IPS DF 4.7 (cell line): ENCODE measurements at regions not wholly inside any gene's neighbourhood (a gene's known extent, or its start where the extent isn't known, plus 50 kb on each side); places are given as distances from the start of the nearest gene placed in this dataset.
"Not testable (repeated sequence)": the region's sequence is repeated elsewhere in the genome, so short reads cannot be mapped to it uniquely, and the experiment has no call there.

Source experiments
- DNase-seq: peaks from one replicate; pipeline ENCODE4 v3.0.0-alpha.2; 2013; ENCODE audit warnings: low spot score; ENCODE audit errors: extremely low read depth

DNA sequence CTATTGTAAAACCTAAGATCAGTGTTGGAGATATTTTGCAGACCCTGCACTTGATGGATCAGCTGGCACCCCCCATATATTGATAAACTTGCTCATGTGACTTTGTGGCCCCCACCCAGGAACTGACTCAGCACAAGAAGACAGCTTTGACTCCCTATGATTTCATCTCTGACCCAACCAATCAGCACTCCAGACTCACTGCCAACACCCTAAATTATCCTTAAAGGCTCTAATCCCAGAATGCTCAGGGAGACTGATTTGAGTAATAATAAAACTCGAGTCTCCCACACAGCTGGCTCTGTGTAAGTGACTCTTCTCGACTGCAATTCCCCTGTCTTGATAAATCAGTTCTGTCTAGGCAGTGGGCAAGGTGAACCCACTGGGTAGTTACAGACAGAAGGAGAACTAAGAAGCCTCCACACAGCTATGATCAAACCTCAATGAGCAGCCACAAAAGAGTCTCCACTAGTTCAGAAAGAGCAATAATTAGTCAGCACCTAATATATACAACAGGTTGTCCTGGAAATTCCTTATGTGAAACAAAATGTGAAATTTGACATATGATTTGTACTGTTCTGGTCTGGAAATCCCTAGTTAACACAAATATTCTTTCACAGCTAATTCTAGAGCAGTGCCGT, 52.2 kb downstream of the ACTL7B start:
- DNase-seq, result no peak

- DNase-seq, result no peak
Measured at GRCh38 chr9:108802967-108803366, 52.8 kb downstream of the ACTL7B start.

GRCh38 chr9:108801949-108802348, 53.8 kb downstream of the ACTL7B start:
- DNase-seq, result no peak

DNA sequence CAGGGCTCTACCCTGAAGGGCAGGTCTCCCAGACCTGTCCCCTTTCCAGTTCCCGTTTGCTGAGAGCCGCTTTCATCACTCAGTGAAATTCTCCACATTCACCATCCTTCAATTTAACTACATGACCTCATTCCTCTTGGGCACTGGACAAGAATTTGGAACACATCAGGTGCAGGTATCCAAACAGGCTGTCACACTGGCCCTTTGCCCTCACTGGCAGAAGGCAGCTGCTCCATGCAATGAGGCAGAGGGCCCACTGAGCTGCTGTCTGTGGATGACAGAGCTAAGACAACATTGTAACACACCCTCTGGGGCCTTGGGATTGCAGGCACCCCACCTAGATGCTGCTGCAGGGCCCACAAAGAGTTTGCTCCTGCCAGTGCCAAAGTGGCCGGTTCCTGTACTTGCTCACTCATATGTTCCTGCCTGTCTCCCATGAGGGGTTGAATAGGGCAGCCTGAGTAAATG, 55.1 kb downstream of the ACTL7B start:
- no peak for DNase-seq

DNA sequence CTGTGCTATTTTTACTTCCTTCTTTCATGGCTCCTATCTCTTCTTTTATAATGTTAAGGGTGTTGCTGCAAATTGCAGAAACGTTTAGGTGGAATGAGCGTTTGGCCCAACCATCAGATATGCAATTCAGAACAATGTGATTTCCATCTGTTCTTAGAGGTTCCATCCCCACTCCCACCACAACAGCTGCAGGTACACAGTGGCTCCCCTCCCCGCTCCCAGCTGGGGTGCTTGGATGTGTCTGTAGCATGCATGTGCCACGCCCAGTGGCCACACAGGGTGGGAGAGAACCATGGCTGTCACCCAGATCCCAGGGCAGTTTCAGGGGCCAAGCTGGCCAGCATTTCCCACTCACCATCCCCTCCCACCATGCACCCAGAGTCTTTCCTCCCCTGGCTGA, 62.2 kb downstream of the ACTL7B start:
- no peak for DNase-seq

GRCh38 chr9:108789742-108790141, 66.0 kb downstream of the ACTL7B start:
- no peak for DNase-seq

DNA sequence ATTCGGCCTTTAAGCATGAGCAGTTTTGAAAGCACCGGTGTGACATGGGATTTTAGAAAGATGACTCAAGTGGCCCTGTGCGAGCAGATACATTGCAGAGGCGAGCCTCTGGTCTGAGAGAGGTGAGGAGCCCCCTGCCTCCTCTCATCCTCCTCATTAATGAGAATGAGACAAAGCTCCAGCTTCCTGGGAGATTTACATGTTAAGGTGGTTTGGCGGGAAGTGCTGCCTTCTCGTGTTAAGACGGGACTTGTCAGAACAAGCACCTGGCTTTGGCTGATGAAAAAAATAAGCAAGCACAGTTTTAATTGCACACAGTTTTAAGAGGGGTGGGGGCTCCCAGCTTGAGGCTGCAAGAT, 68.1 kb downstream of the ACTL7B start:
- no peak for DNase-seq

- no peak for DNase-seq
Measured at GRCh38 chr9:108786901-108787689, 68.7 kb downstream of the ACTL7B start.

- no peak for DNase-seq
Measured at GRCh38 chr9:108786322-108786721, 69.5 kb downstream of the ACTL7B start.

GRCh38 chr9:108784998-108785397, 70.8 kb downstream of the ACTL7B start:
- DNase-seq, result no peak

GRCh38 chr9:108783731-108784495, 71.9 kb downstream of the ACTL7B start:
- DNase-seq, result no peak

DNA sequence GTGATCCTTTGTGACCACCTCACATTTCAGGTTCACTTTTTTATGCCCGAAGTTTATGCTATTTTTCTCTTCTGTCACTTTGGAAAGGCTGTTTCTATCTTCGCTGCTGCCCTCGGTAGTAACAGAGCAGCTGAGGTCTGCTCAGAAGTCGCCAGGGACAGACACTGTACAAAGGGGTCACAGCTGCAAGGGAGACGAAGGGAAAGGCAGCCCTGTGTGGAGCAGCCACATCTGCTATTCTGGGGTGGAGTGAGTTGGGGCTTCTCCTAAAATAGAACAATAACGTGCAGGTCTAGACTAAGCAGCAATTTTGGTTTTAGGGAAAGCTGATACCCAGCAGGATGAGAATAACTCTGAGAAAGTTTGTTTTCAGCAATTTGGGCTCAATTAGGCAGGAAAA, 72.5 kb downstream of the ACTL7B start:
- no peak for DNase-seq

GRCh38 chr9:108780942-108781734, 74.6 kb downstream of the ACTL7B start:
- DNase-seq, result no peak

- DNase-seq, result no peak
Measured at GRCh38 chr9:108779551-108780325, 76.0 kb downstream of the ACTL7B start.

DNA sequence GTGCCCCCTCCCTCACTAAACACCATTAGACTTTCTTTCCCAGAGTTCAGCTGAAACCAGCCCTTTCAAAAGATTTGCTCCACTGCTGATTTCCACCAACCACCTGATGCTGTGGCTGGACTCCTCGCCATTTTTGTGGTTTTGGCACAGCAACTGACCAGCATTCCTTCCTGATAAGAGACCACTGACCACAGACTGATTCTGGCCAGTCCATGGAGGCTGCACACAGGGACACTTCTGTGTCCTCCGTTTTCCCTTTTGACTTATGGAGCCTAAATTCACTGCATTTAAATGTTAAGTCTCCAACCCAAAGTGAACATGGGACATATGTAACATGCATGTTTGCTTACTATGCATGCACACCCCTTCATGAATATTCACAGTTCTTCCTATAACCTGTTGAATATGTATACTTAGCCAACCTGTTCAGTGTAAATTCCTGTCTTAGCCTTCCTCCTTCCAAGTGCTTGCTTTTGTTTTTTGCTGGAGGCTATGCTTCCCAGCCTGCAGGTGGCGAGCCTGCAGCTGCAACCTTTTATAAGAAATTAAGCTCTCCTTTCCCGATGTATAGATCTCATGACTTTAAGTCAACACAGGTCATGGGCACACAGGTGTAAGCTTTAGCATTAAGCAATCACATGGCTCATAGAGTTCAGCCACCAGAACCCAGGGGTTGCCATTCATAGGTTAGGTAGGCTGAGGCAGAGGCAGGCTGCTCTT, 78.7 kb downstream of the ACTL7B start:
- no peak for DNase-seq

- no peak for DNase-seq
Measured at GRCh38 chr9:108775901-108776306, 79.9 kb downstream of the ACTL7B start.

GRCh38 chr9:108774088-108774487, 81.7 kb downstream of the ACTL7B start:
- not testable (repeated sequence) for DNase-seq

GRCh38 chr9:108772301-108772894, 83.4 kb downstream of the ACTL7B start:
- no peak for DNase-seq

DNA sequence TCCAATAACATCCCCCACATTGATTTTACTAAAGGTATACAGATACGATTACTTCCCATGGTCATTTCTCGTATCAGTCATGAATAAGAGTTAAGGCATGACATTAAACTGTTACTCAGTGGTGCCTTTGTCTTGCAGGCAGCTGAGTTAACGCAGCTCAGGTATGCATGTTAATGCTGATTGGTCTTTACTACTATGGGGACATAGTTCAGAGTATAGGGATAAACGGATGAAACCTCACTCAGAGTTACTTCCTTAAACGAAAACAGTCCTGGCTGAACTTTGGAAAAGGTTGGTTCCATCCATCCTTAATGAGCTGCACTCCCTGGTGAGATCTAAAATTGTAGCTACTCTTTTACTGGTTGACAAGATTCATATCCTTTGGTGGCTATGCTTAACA, 87.0 kb downstream of the ACTL7B start:
- no peak for DNase-seq
